H1 (cell line): ENCODE measurements at regions not wholly inside any gene's neighbourhood (a gene's known extent, or its start where the extent isn't known, plus 50 kb on each side); places are given as distances from the start of the nearest gene placed in this dataset.

ENCODE experiments used
- CTCF ChIA-PET: fragments of 300-600 bp; sonication (Branson Sonifier 250); formaldehyde crosslinking; loops from one replicate; lab custom pipeline; 2021; ENCODE audit not compliant: partially characterized antibody; lab: Charles Lee
- POLR2A ChIA-PET: fragments of 300-600 bp; sonication (Branson Sonifier 250); formaldehyde crosslinking; loops from one replicate; lab custom pipeline; 2021; ENCODE audit warnings: inconsistent platforms; ENCODE audit not compliant: partially characterized antibody; lab: Charles Lee
- DNase-seq, 2 experiments: peaks; one replicate each; pipeline versions ENCODE4 v3.0.0 to v3.0.0-alpha.2; 2010 to 2022; ENCODE audit warnings: low spot score in 2 of 2, low read depth in 1 of 2, mixed read lengths in 1 of 2
- FAIRE-seq: peaks from 2 replicates; lab custom pipeline; 2011; peaks lifted over from hg19 to GRCh38; lab: Jason Lieb, UNC
- H2AFZ ChIP-seq: 2 replicates; pipeline ENCODE4 v1.8.1; 2012; ENCODE audit warnings: low read length, inconsistent platforms
- H2AK5ac ChIP-seq: 2 replicates; pipeline ENCODE4 v1.6.1; 2013; ENCODE audit warnings: low read depth, low read length
- H2BK120ac ChIP-seq: replicated peaks from 2 replicates; pipeline ENCODE3; 2013; ENCODE audit warnings: low read depth, low read length, inconsistent platforms
- H2BK12ac ChIP-seq: 2 replicates; pipeline ENCODE4 v1.6.1; 2013; ENCODE audit warnings: low read depth, low read length
- H2BK15ac ChIP-seq: 2 replicates; pipeline ENCODE4 v1.6.1; 2013; ENCODE audit warnings: low read length
- H2BK20ac ChIP-seq: 2 replicates; pipeline ENCODE4 v1.6.1; 2013; ENCODE audit warnings: low read length
- H2BK5ac ChIP-seq: 2 replicates; pipeline ENCODE4 v1.6.1; 2013; ENCODE audit warnings: low read depth, low read length
- H3K14ac ChIP-seq: 2 replicates; pipeline ENCODE4 v1.6.1; 2013; ENCODE audit warnings: inconsistent platforms; ENCODE audit not compliant: insufficient read length
- H3K18ac ChIP-seq: 2 replicates; pipeline ENCODE4 v1.6.1; 2013; ENCODE audit warnings: low read length; ENCODE audit errors: extremely low read depth
- H3K23ac ChIP-seq: 2 replicates; pipeline ENCODE4 v1.6.1; 2013; ENCODE audit warnings: inconsistent platforms; ENCODE audit not compliant: insufficient read length
- H3K23me2 ChIP-seq: 2 replicates; pipeline ENCODE4 v1.6.1; 2013; ENCODE audit warnings: low read depth, low read length
- H3K27ac ChIP-seq: 2 replicates; pipeline ENCODE4 v1.6.1; 2011; ENCODE audit warnings: low read depth, low read length, inconsistent platforms
- H3K27me3 ChIP-seq, 4 experiments: replicated peaks in 1 of 4; 1 replicate in 1 of 4; 2 replicates in 3 of 4; pipeline versions ENCODE4 v1.6.1 to v1.8.1; 2011 to 2013; ENCODE audit warnings: low read length in 3 of 4, mild to moderate bottlenecking in 3 of 4, inconsistent platforms in 2 of 4, mixed read lengths in 2 of 4, moderate library complexity in 1 of 4; ENCODE audit not compliant: control insufficient read depth in 3 of 4, insufficient read depth in 3 of 4; ENCODE audit errors: extremely low read depth in 1 of 4
- H3K36me3 ChIP-seq, 4 experiments: 2 replicates each; pipeline versions ENCODE4 v1.6.1 to v1.8.1; 2011 to 2013; ENCODE audit warnings: mild to moderate bottlenecking in 4 of 4, low read length in 3 of 4, moderate library complexity in 2 of 4, control low read depth in 1 of 4, inconsistent platforms in 1 of 4; ENCODE audit not compliant: insufficient read depth in 4 of 4, control insufficient read depth in 2 of 4
- H3K4ac ChIP-seq: replicated peaks from 2 replicates; pipeline ENCODE3; 2013; ENCODE audit warnings: low read length, low read depth, mixed read lengths, inconsistent platforms; ENCODE audit not compliant: insufficient read length
- H3K4me1 ChIP-seq, 4 experiments: replicated peaks in 1 of 4; 1 replicate in 1 of 4; 2 replicates in 3 of 4; pipeline versions ENCODE4 v1.6.1 to v1.8.1; 2011 to 2013; ENCODE audit warnings: low read length in 3 of 4, inconsistent platforms in 2 of 4, mixed read lengths in 1 of 4; ENCODE audit not compliant: insufficient read depth in 4 of 4, control insufficient read depth in 3 of 4
- H3K4me2 ChIP-seq, 2 experiments: 2 replicates each; pipeline versions ENCODE4 v1.6.1 to v1.8.1; 2011 to 2013; ENCODE audit warnings: low read depth in 2 of 2, low read length in 2 of 2, control low read depth in 1 of 2, inconsistent platforms in 1 of 2, mild to moderate bottlenecking in 1 of 2; ENCODE audit not compliant: insufficient read depth in 1 of 2
- H3K4me3 ChIP-seq, 4 experiments: fragments of 200-600, 300-600 bp in 1 of 4; sonication (generic), shearing (Covaris generic), sonication (Bioruptor Twin) in 1 of 4; 2 replicates each; pipeline versions ENCODE4 v1.5.1 to v1.8.1; 2011 to 2016; ENCODE audit warnings: low read length in 4 of 4, low read depth in 3 of 4, control low read depth in 2 of 4, inconsistent platforms in 2 of 4, mild to moderate bottlenecking in 2 of 4, mixed read lengths in 1 of 4, moderate library complexity in 1 of 4; ENCODE audit not compliant: insufficient read depth in 2 of 4; ENCODE audit errors: extremely low read depth in 1 of 4
- H3K56ac ChIP-seq: replicated peaks from 2 replicates; pipeline ENCODE3; 2013; ENCODE audit warnings: low read depth, mild to moderate bottlenecking, mixed read lengths, low read length, inconsistent platforms; ENCODE audit not compliant: insufficient read length
- H3K79me1 ChIP-seq: 2 replicates; pipeline ENCODE4 v1.6.1; 2013; ENCODE audit warnings: low read depth, low read length, control low read depth
- H3K79me2 ChIP-seq, 2 experiments: 2 replicates each; pipeline versions ENCODE4 v1.6.1 to v1.8.1; 2012 to 2013; ENCODE audit warnings: low read length in 2 of 2, mild to moderate bottlenecking in 2 of 2, inconsistent platforms in 1 of 2; ENCODE audit not compliant: insufficient read depth in 2 of 2, control insufficient read depth in 1 of 2
- H3K9ac ChIP-seq, 4 experiments: replicated peaks in 1 of 4; 1 replicate in 1 of 4; 2 replicates in 3 of 4; pipeline versions ENCODE4 v1.6.1 to v1.8.1; 2011 to 2013; ENCODE audit warnings: low read depth in 3 of 4, low read length in 3 of 4, control low read depth in 2 of 4, mild to moderate bottlenecking in 2 of 4, moderate library complexity in 2 of 4, inconsistent platforms in 1 of 4; ENCODE audit errors: extremely low read depth in 1 of 4
- H3K9me3 ChIP-seq, 2 experiments: 2 replicates each; pipeline versions ENCODE4 v1.6.1 to v1.8.1; 2012 to 2013; ENCODE audit warnings: mild to moderate bottlenecking in 2 of 2, moderate library complexity in 2 of 2, control low read depth in 1 of 2, inconsistent platforms in 1 of 2, low read depth in 1 of 2, low read length in 1 of 2, mixed read lengths in 1 of 2; ENCODE audit not compliant: insufficient read depth in 2 of 2
- H4K20me1 ChIP-seq, 2 experiments: replicated peaks in 1 of 2; 2 replicates each; pipeline versions ENCODE3 to v1.8.1; 2011 to 2013; ENCODE audit warnings: inconsistent platforms in 2 of 2, low read length in 2 of 2, mild to moderate bottlenecking in 1 of 2; ENCODE audit not compliant: insufficient read depth in 2 of 2, control insufficient read depth in 1 of 2
- H4K5ac ChIP-seq: 2 replicates; pipeline ENCODE4 v1.6.1; 2013; ENCODE audit warnings: low read length, low read depth, mixed read lengths, inconsistent platforms; ENCODE audit not compliant: insufficient read length
- H4K8ac ChIP-seq: 2 replicates; pipeline ENCODE4 v1.8.0; 2013; ENCODE audit warnings: mild to moderate bottlenecking, moderate library complexity, low read length, inconsistent platforms; ENCODE audit not compliant: insufficient read depth; ENCODE audit errors: extremely low read depth
- H4K91ac ChIP-seq: replicated peaks from 2 replicates; pipeline ENCODE3; 2013; ENCODE audit warnings: low read length, mixed read lengths, inconsistent platforms; ENCODE audit not compliant: insufficient read length
- CBX8 ChIP-seq: fragments of 300-800, 300-1000 bp; sonication (generic); IDR thresholded peaks from 2 replicates; pipeline ENCODE4 v1.7.1; 2016; ENCODE audit warnings: low read depth, low read length, borderline replicate concordance
- CREB1 ChIP-seq: IDR thresholded peaks from 2 replicates; pipeline ENCODE4 v1.6.1; 2012; ENCODE audit warnings: inconsistent platforms
- CTBP2 ChIP-seq: IDR thresholded peaks from 2 replicates; pipeline ENCODE4 v1.7.0; 2011; ENCODE audit warnings: borderline replicate concordance, mild to moderate bottlenecking, moderate library complexity, mixed read lengths, low read length; ENCODE audit not compliant: insufficient read depth, insufficient read length
- EGR1 ChIP-seq: IDR thresholded peaks from 2 replicates; pipeline ENCODE4 v1.6.1; 2011; ENCODE audit warnings: low read depth, low read length, borderline replicate concordance
- NANOG ChIP-seq: IDR thresholded peaks from 2 replicates; pipeline ENCODE4 v1.6.1; 2011; ENCODE audit warnings: low read length, low read depth, mild to moderate bottlenecking, inconsistent platforms; ENCODE audit not compliant: insufficient read depth, poor library complexity, severe bottlenecking
- PHF8 ChIP-seq: fragments of 200-600 bp; sonication (generic); conservative IDR thresholded peaks from 2 replicates; pipeline ENCODE4 v1.7.1; 2012; ENCODE audit warnings: low read depth, mild to moderate bottlenecking, inconsistent platforms, low read length, moderate library complexity
- POLR2AphosphoS5 ChIP-seq: IDR thresholded peaks from 2 replicates; pipeline ENCODE4 v1.6.1; 2011; ENCODE audit warnings: low read depth, low read length
- POU5F1 ChIP-seq: IDR thresholded peaks from 2 replicates; pipeline ENCODE4 v1.6.1; 2011; ENCODE audit warnings: low read depth, mild to moderate bottlenecking, low read length, moderate library complexity
- SIRT6 ChIP-seq: IDR thresholded peaks from one replicate; pipeline ENCODE4 v1.7.1; 2012; ENCODE audit warnings: low read length, inconsistent platforms
- SP2 ChIP-seq: IDR thresholded peaks from 2 replicates; pipeline ENCODE4 v1.6.1; 2012; ENCODE audit warnings: mild to moderate bottlenecking, low read length, inconsistent platforms
- WGBS, 2 experiments: shearing (Covaris generic) in 1 of 2; methylation state at CpG; one replicate each; pipeline versions ENCODE4 v1.1.6 to v1.1.7; 2013 to 2015; ENCODE audit warnings: low lambda C conversion rate in 2 of 2, mixed read lengths in 2 of 2, inconsistent platforms in 1 of 2, low coverage in 1 of 2, missing lambda C conversion rate in 1 of 2; ENCODE audit not compliant: insufficient replicate concordance in 2 of 2, insufficient coverage in 1 of 2, insufficient read length in 1 of 2; ENCODE audit errors: extremely low coverage in 1 of 2, missing lambda C conversion rate in 1 of 2; 5-methylcytosine and 5-hydroxymethylcytosine counted together
- TF ChIP-seq, protein P1 (sequence below), 3 experiments: IDR thresholded peaks; 1 replicate in 2 of 3; 2 replicates in 1 of 3; pipeline versions ENCODE4 v1.5.1 to v1.6.1; 2011; ENCODE audit warnings: low read length in 3 of 3, mild to moderate bottlenecking in 3 of 3, inconsistent platforms in 2 of 3, low read depth in 1 of 3, moderate library complexity in 1 of 3; ENCODE audit not compliant: insufficient read depth in 1 of 3; ENCODE audit errors: control extremely low read depth in 1 of 3
- TF ChIP-seq, protein P2 (sequence below): IDR thresholded peaks from 2 replicates; pipeline ENCODE4 v1.6.1; 2011; ENCODE audit warnings: low read length, improper control_type of control experiment

DNA sequence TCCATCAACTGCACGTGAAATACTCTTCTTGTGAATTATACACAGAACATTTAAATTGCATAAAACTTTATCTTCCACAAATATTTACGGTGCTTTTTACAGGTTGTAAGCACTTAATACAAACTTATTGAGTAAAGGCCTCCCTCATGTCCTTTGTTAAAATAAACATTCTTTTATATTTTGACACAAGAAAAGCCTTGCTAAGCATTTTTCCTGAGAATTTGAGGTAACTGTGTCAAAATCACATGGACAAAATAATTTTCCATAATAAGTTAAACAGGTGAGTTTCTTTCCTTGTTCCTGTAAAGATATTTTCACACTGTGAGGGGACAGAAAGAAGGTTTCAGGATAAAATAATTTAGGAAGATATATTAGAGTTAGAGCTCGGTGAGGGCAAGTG lies 1317.1 kb upstream of the ZEB2 start:
- H3K4me2 ChIP-seq, result no peak overlapping the region
- no peaks in the 10 kb centered on the region for H4K20me1 ChIP-seq
- H3K14ac ChIP-seq, result no peak overlapping the region
- no peaks in the 10 kb centered on the region for H3K79me2 ChIP-seq
- 95 to 100% methylated on average over 1 to 3 of the region's 3 CpGs for WGBS, 2 experiments
- ChIA-PET POLR2A (no interaction called here), CTCF (interaction anchor here (0.6 kb wide), 1 partner anchor 353 kb away, joined by 4 read pairs; no protein-coding TSS in a partner anchor)
- no peak overlapping the region for H3K18ac ChIP-seq
- no peak overlapping the region for H3K9ac ChIP-seq
- H3K23me2 ChIP-seq, result no peaks in the 10 kb centered on the region
- no peak overlapping the region for H2BK120ac ChIP-seq
- H2AK5ac ChIP-seq, result no peak overlapping the region
- no peak overlapping the region for H4K5ac ChIP-seq
- no peaks in the 10 kb centered on the region for H3K4me1 ChIP-seq
- no peaks in the 10 kb centered on the region for H3K36me3 ChIP-seq
- H2BK5ac ChIP-seq, result no peak overlapping the region
- no peak for FAIRE-seq
- no peak overlapping the region for H2BK15ac ChIP-seq
- no peak for DNase-seq
- no peak overlapping the region for H3K56ac ChIP-seq
- no peaks in the 10 kb centered on the region for H3K27me3 ChIP-seq
- no peak overlapping the region for H2AFZ ChIP-seq
- no peak overlapping the region for H2BK20ac ChIP-seq
- H4K91ac ChIP-seq, result no peak overlapping the region
- no peak overlapping the region for H4K8ac ChIP-seq
- no peak overlapping the region for H3K4ac ChIP-seq
- no peak overlapping the region for H2BK12ac ChIP-seq
- no peak overlapping the region for H3K27ac ChIP-seq
- H3K23ac ChIP-seq, result no peak overlapping the region
- no peaks in the 10 kb centered on the region for H3K79me1 ChIP-seq
- H3K9me3 ChIP-seq, result no peaks in the 10 kb centered on the region
- H3K4me3 ChIP-seq, result no peak overlapping the region
- TF ChIP-seq POLR2AphosphoS5 (no peak), CTBP2 (no peak), PHF8 (no peak), CREB1 (no peak), SIRT6 (no peak), POU5F1 (no peak), EGR1 (no peak), CBX8 (no peak), SP2 (no peak), NANOG (no peak)
- TF ChIP-seq, protein P1, sequence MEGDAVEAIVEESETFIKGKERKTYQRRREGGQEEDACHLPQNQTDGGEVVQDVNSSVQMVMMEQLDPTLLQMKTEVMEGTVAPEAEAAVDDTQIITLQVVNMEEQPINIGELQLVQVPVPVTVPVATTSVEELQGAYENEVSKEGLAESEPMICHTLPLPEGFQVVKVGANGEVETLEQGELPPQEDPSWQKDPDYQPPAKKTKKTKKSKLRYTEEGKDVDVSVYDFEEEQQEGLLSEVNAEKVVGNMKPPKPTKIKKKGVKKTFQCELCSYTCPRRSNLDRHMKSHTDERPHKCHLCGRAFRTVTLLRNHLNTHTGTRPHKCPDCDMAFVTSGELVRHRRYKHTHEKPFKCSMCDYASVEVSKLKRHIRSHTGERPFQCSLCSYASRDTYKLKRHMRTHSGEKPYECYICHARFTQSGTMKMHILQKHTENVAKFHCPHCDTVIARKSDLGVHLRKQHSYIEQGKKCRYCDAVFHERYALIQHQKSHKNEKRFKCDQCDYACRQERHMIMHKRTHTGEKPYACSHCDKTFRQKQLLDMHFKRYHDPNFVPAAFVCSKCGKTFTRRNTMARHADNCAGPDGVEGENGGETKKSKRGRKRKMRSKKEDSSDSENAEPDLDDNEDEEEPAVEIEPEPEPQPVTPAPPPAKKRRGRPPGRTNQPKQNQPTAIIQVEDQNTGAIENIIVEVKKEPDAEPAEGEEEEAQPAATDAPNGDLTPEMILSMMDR (IDR thresholded peaks at IDR 0.05; ENCODE audit: control extremely low read depth in 1 of 3, insufficient read depth in 1 of 3, low read depth in 1 of 3, low read length in 3 of 3), result no peak
- TF ChIP-seq, protein P2, sequence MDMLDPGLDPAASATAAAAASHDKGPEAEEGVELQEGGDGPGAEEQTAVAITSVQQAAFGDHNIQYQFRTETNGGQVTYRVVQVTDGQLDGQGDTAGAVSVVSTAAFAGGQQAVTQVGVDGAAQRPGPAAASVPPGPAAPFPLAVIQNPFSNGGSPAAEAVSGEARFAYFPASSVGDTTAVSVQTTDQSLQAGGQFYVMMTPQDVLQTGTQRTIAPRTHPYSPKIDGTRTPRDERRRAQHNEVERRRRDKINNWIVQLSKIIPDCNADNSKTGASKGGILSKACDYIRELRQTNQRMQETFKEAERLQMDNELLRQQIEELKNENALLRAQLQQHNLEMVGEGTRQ, result no peak
